Brain microvascular endothelial cell (primary cell): ENCODE measurements at regions not wholly inside any gene's neighbourhood (a gene's known extent, or its start where the extent isn't known, plus 50 kb on each side); places are given as distances from the start of the nearest gene placed in this dataset.
"Not testable (repeated sequence)": the region's sequence is repeated elsewhere in the genome, so short reads cannot be mapped to it uniquely, and the experiment has no call there.

ENCODE experiments used
- DNase-seq: peaks from one replicate; pipeline ENCODE4 v3.0.0-alpha.2; 2020
- H3K27ac ChIP-seq: fragments of 250-450 bp; sonication (Bioruptor Pico); 2 replicates; pipeline ENCODE4 v1.5.1; 2020; ENCODE audit warnings: mild to moderate bottlenecking, moderate library complexity
- H3K27me3 ChIP-seq: fragments of 250-450 bp; sonication (Bioruptor Pico); replicated peaks from 2 replicates; pipeline ENCODE4 v1.5.1; 2020; ENCODE audit warnings: mild to moderate bottlenecking
- H3K36me3 ChIP-seq: fragments of 250-450 bp; sonication (Bioruptor Pico); replicated peaks from 2 replicates; pipeline ENCODE4 v1.5.1; 2020; ENCODE audit warnings: mild to moderate bottlenecking
- H3K4me3 ChIP-seq: 2 replicates; pipeline ENCODE4 v1.5.1; 2011; ENCODE audit warnings: low read depth, mild to moderate bottlenecking, control low read depth, low read length, moderate library complexity
- CTCF ChIP-seq: IDR thresholded peaks from 2 replicates; pipeline ENCODE4 v1.5.1; 2011; ENCODE audit warnings: low read depth, mild to moderate bottlenecking, moderate library complexity, low read length, control low read depth, inconsistent platforms; ENCODE audit errors: missing control alignments
- in situ Hi-C: cut with HindIII; loops from 2 replicates; pipeline ENCODE4 v1.10.0; 2017; ENCODE audit warnings: low sequenced_read_pairs, low pct_ligation_motif_present

DNA sequence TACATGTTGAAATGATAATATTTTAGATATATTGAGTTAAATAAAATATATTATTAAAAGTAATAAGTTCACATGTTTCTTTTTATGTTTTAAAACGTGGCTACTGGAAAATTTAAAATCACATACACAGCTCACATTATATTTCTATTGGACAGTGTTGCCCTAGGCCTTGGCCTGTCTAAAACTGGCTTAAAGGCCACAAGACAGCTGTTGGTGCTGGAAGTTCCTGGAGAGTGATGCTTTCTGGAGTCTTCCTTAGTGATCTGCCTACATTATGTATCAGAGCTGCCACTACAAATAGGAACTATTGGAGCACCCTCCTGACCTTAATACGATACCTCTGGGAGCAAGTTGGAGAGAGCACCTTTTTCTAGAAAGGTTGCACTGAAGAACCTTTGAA lies 254.1 kb upstream of the C2CD4B start:
- Histone ChIP-seq H3K27ac (no peak overlapping the region), H3K4me3 (no peak overlapping the region), H3K36me3 (no peaks in the 10 kb centered on the region), H3K27me3 (no peaks in the 10 kb centered on the region)
- in situ Hi-C loops: no loop called here
- no peak for TF ChIP-seq CTCF
- no peak for DNase-seq

DNA sequence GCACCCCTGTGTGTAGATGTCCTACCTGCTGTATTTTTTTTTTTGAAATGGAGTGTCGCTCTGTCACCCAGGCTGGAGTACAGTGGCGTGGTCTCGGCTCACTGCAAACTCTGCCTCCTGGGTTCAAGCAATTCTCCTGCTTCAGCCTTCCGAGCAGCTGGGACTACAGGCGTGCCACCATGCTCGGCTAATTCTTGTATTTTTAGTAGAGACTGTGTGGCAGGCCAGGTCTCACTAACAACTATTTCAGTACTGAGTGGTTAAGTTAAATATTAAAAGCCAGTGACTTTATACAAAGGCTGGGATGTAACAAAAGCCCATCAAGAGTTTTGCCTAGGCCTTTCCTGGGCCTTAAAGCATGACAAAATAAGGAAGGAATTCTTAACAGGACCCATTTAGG lies 255.3 kb upstream of the C2CD4B start:
- DNase-seq, in situ Hi-C loops, H3K4me3 ChIP-seq, H3K27ac ChIP-seq, H3K36me3 ChIP-seq, H3K27me3 ChIP-seq: not testable (repeated sequence)

- Histone ChIP-seq H3K27me3 (no peaks in the 10 kb centered on the region), H3K27ac (no peak overlapping the region), H3K36me3 (no peaks in the 10 kb centered on the region), H3K4me3 (no peak overlapping the region)
- no peak for DNase-seq
- in situ Hi-C loops: no loop called here
- TF ChIP-seq CTCF: no peak
Observed at GRCh38 chr15:62421289-62421688, 256.2 kb upstream of the C2CD4B start.

DNA sequence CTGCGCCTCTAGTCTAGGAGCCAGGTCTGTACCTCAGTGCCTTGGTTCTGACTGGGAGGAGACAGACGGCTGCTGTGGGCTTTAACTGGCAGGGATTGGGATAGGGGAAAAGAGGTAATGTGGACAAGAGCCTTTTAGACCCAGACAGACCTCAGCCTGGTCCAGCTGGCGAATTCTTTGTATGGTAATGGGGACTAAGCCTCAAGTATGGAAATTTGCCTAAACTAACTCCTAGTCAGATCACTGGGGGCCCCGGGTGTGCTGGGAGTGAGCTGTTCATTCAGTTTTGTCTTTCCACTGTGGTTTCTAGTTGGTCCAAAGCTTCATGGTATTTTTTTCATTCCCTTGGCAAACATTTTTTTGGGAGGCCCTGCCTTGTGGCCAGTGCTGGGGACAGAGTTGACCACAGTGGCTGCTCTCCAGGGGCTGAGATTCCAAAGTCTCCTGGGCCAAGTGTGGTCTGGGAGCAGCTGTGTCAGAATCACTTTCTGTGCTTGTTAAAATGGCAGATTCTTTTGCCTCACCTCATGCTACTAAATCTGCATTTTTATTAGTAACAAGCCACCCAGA lies 261.4 kb upstream of the C2CD4B start:
- TF ChIP-seq CTCF: no peak
- in situ Hi-C loops: no loop called here
- Histone ChIP-seq H3K4me3 (no peak overlapping the region), H3K27ac (no peak overlapping the region), H3K27me3 (no peaks in the 10 kb centered on the region), H3K36me3 (no peaks in the 10 kb centered on the region)
- DNase-seq: no peak

- in situ Hi-C loops: no loop called here
- TF ChIP-seq CTCF: no peak
- Histone ChIP-seq H3K4me3 (no peak overlapping the region), H3K36me3 (no peaks in the 10 kb centered on the region), H3K27ac (no peak overlapping the region), H3K27me3 (no peaks in the 10 kb centered on the region)
- DNase-seq: no peak
Observed at GRCh38 chr15:62428259-62428658, 263.2 kb upstream of the C2CD4B start.

DNA sequence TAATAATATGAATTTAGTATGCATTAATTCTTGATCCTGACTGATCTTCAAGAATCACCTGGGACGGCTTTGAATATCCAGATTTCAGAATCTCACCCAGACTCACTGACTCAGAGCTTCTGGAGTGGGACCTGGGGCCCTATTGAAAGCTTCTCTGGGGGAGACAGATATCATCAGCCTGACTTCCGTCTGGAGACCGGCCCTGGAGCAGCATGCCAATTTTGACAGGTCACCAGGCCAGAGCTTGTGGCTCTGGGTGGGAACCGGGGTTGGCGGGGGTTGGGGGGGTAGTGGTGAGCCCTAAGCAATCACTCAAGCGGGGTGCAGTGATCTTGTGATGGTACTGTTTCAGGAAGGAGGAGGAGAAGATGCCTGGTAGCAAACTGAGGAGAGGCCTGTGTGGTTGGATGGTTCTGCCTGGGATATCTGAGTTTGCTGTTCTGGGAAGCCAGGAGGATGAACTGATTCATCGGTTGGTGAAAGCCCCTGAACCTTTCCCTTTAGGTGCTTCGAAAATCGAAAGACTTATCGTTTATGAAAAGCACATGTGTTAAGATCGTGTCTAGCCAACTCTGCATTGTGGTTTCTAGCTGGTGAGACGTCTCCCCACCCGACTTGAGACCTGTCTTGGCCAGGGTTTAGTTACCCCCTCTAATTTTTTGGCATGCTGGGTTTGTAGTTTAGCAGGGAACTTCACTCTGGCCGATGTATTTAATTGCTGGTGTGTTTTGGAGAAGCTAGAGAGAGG lies 263.9 kb upstream of the C2CD4B start:
- no peaks in the 10 kb centered on the region for H3K27me3 ChIP-seq
- DNase-seq: no peak
- H3K4me3 ChIP-seq: no peak overlapping the region
- TF ChIP-seq CTCF: no peak
- H3K27ac ChIP-seq: no peak overlapping the region
- in situ Hi-C loops: no loop called here
- H3K36me3 ChIP-seq: no peaks in the 10 kb centered on the region
